Body of pancreas (tissue), 4 donors: ENCODE measurements at regions not wholly inside any gene's neighbourhood (a gene's known extent, or its start where the extent isn't known, plus 50 kb on each side); places are given as distances from the start of the nearest gene placed in this dataset.

Experiments
- CTCF ChIP-seq, 7 experiments: fragments of 450-650 bp in 4 of 7; fragments of 200-600 bp in 3 of 7; sonication (generic) in 3 of 7; IDR thresholded peaks; one replicate each; pipeline ENCODE4 v1.5.1; 2016 to 2019; ENCODE audit warnings: antibody characterized with exemption in 7 of 7
- POLR2A ChIP-seq, 3 donors: fragments of 450-650 bp; IDR thresholded peaks; one replicate each; pipeline ENCODE4 v1.6.1; 2016; ENCODE audit warnings: antibody characterized with exemption in 3 of 3, mild to moderate bottlenecking in 2 of 3

- TF ChIP-seq CTCF (IDR thresholded peaks at IDR 0.05) (no peak), POLR2A (IDR thresholded peaks at IDR 0.05) (no peak)
Measured at GRCh38 chr12:127489061-127489460, 777.9 kb upstream of the TMEM132C start.
